IMR-90 (cell line): ENCODE measurements at regions not wholly inside any gene's neighbourhood (a gene's known extent, or its start where the extent isn't known, plus 50 kb on each side); places are given as distances from the start of the nearest gene placed in this dataset.

Experiments used
- ATAC-seq: fragments of 200-7000 bp; cut with Tn5 transposase; 2 replicates; pipeline ENCODE4 v1.9.1; 2020; ENCODE audit warnings: low read depth, mild to moderate bottlenecking, moderate library complexity
- BruUV-seq: library from RNA; stranded (reverse); fragments of 400-500 nt; replicated peaks from 2 replicates; lab custom pipeline; 2021; lab: Mats Ljungman, UMichigan
- CTCF ChIA-PET: fragments of 300-600 bp; formaldehyde crosslinking; extraction: SDS; loops from one replicate; lab custom pipeline; 2021; ENCODE audit warnings: antibody characterized with exemption; lab: Yijun Ruan, JAX
- POLR2A ChIA-PET: fragments of 300-600 bp; sonication (Branson Sonifier 250); formaldehyde crosslinking; loops from one replicate; lab custom pipeline; 2022; ENCODE audit warnings: antibody characterized with exemption; ENCODE audit not compliant: unreplicated experiment; lab: Charles Lee
- DNase-seq: peaks from one replicate; pipeline ENCODE4 v3.0.0; 2013
- H2AFZ ChIP-seq: replicated peaks from 2 replicates; pipeline ENCODE3; 2013; ENCODE audit warnings: low read length, mild to moderate bottlenecking; ENCODE audit not compliant: poor library complexity
- H2AK5ac ChIP-seq: 2 replicates; pipeline ENCODE4 v1.6.1; 2013; ENCODE audit warnings: low read depth, low read length, inconsistent platforms
- H2AK9ac ChIP-seq: replicated peaks from 2 replicates; pipeline ENCODE3; 2013; ENCODE audit warnings: mild to moderate bottlenecking, low read depth, low read length, moderate library complexity; ENCODE audit not compliant: poor library complexity
- H2BK120ac ChIP-seq: 2 replicates; pipeline ENCODE4 v1.6.1; 2013; ENCODE audit warnings: low read depth, low read length, inconsistent platforms
- H2BK15ac ChIP-seq: 3 replicates; pipeline ENCODE4 v1.6.1; 2013; ENCODE audit warnings: low read depth, low read length, inconsistent platforms
- H2BK20ac ChIP-seq: 2 replicates; pipeline ENCODE4 v1.6.1; 2013; ENCODE audit warnings: low read depth, mild to moderate bottlenecking, inconsistent platforms, low read length, moderate library complexity
- H2BK5ac ChIP-seq: 2 replicates; pipeline ENCODE4 v1.6.1; 2013; ENCODE audit warnings: mild to moderate bottlenecking, low read depth, low read length, inconsistent platforms; ENCODE audit not compliant: poor library complexity, severe bottlenecking
- H3K14ac ChIP-seq: replicated peaks from 2 replicates; pipeline ENCODE4 v1.6.1; 2013; ENCODE audit warnings: low read depth, low read length, inconsistent platforms
- H3K18ac ChIP-seq: 2 replicates; pipeline ENCODE4 v1.6.1; 2013; ENCODE audit warnings: low read depth, low read length, control low read depth
- H3K23ac ChIP-seq: 2 replicates; pipeline ENCODE4 v1.6.1; 2013; ENCODE audit warnings: low read depth, low read length, inconsistent platforms
- H3K27ac ChIP-seq: 2 replicates; pipeline ENCODE4 v1.5.1; 2013; ENCODE audit warnings: mild to moderate bottlenecking, control low read depth, low read length; ENCODE audit not compliant: insufficient read depth
- H3K27me3 ChIP-seq: 2 replicates; pipeline ENCODE4 v1.6.1; 2013; ENCODE audit warnings: low read length; ENCODE audit not compliant: control insufficient read depth, insufficient read depth
- H3K36me3 ChIP-seq: 2 replicates; pipeline ENCODE4 v1.6.1; 2013; ENCODE audit warnings: low read length, mixed read lengths; ENCODE audit not compliant: control insufficient read depth, insufficient read depth
- H3K4ac ChIP-seq: 2 replicates; pipeline ENCODE4 v1.6.1; 2013; ENCODE audit warnings: low read depth, low read length, inconsistent platforms
- H3K4me1 ChIP-seq: 2 replicates; pipeline ENCODE4 v1.6.1; 2013; ENCODE audit warnings: low read length, mixed read lengths; ENCODE audit not compliant: control insufficient read depth, insufficient read depth
- H3K4me2 ChIP-seq: 2 replicates; pipeline ENCODE4 v1.6.1; 2013; ENCODE audit warnings: low read depth, mild to moderate bottlenecking, control low read depth, low read length, moderate library complexity
- H3K4me3 ChIP-seq: 2 replicates; pipeline ENCODE4 v1.5.1; 2013; ENCODE audit warnings: low read depth, mild to moderate bottlenecking, control low read depth, low read length, moderate library complexity; ENCODE audit not compliant: insufficient read depth
- H3K56ac ChIP-seq: 2 replicates; pipeline ENCODE4 v1.6.1; 2013; ENCODE audit warnings: low read length, inconsistent platforms; ENCODE audit not compliant: insufficient read depth; ENCODE audit errors: extremely low read depth
- H3K79me1 ChIP-seq, 2 experiments: 2 replicates each; pipeline ENCODE4 v1.6.1; 2013; ENCODE audit warnings: low read length in 2 of 2, inconsistent platforms in 1 of 2, low read depth in 1 of 2
- H3K9ac ChIP-seq: 2 replicates; pipeline ENCODE4 v1.6.1; 2013; ENCODE audit warnings: low read depth, low read length, control low read depth
- H3K9me1 ChIP-seq: 2 replicates; pipeline ENCODE4 v1.6.1; 2013; ENCODE audit warnings: low read length, inconsistent platforms; ENCODE audit not compliant: insufficient read depth
- H3K9me3 ChIP-seq: 2 replicates; pipeline ENCODE4 v1.6.1; 2013; ENCODE audit warnings: low read length; ENCODE audit not compliant: control insufficient read depth, insufficient read depth
- H4K20me1 ChIP-seq: 2 replicates; pipeline ENCODE4 v1.6.1; 2013; ENCODE audit warnings: low read length, inconsistent platforms; ENCODE audit not compliant: insufficient read depth
- H4K5ac ChIP-seq: 2 replicates; pipeline ENCODE4 v1.6.1; 2013; ENCODE audit warnings: mild to moderate bottlenecking, low read depth, low read length, control low read depth
- H4K8ac ChIP-seq, 2 experiments: 2 replicates each; pipeline ENCODE4 v1.6.1; 2013; ENCODE audit warnings: low read depth in 2 of 2, low read length in 2 of 2, control low read depth in 1 of 2, inconsistent platforms in 1 of 2
- H4K91ac ChIP-seq: 2 replicates; pipeline ENCODE4 v1.6.1; 2013; ENCODE audit warnings: low read depth, low read length, inconsistent platforms; ENCODE audit not compliant: insufficient read depth
- BHLHE40 ChIP-seq: fragments of 150-350 bp; IDR thresholded peaks from 2 replicates; pipeline ENCODE4 v1.6.1; 2016; ENCODE audit warnings: mild to moderate bottlenecking, low read depth, low read length
- CEBPB ChIP-seq: IDR thresholded peaks from 2 replicates; pipeline ENCODE4 v1.6.1; 2012; ENCODE audit warnings: low read depth, low read length, improper control_type of control experiment
- CHD1 ChIP-seq: IDR thresholded peaks from 2 replicates; pipeline ENCODE4 v1.6.1; 2012; ENCODE audit warnings: low read depth, low read length, improper control_type of control experiment
- FOS ChIP-seq: fragments of 150-350 bp; IDR thresholded peaks from 2 replicates; pipeline ENCODE4 v1.6.1; 2016; ENCODE audit warnings: low read depth, low read length
- MAFK ChIP-seq: IDR thresholded peaks from 2 replicates; pipeline ENCODE4 v1.6.1; 2012; ENCODE audit warnings: low read depth, low read length, improper control_type of control experiment
- MAZ ChIP-seq: IDR thresholded peaks from 2 replicates; pipeline ENCODE4 v1.6.1; 2012; ENCODE audit warnings: low read depth, mild to moderate bottlenecking, low read length, improper control_type of control experiment, moderate library complexity, borderline replicate concordance
- MXI1 ChIP-seq: IDR thresholded peaks from 2 replicates; pipeline ENCODE4 v1.6.1; 2012; ENCODE audit warnings: low read depth, mild to moderate bottlenecking, low read length, moderate library complexity, borderline replicate concordance
- NFE2L2 ChIP-seq: fragments of 150-350 bp; IDR thresholded peaks from 2 replicates; pipeline ENCODE4 v1.6.1; 2016; ENCODE audit warnings: low read depth, mild to moderate bottlenecking, low read length
- POLR2A ChIP-seq: IDR thresholded peaks from 2 replicates; pipeline ENCODE4 v1.6.1; 2012; ENCODE audit warnings: mild to moderate bottlenecking, low read depth, low read length
- RAD21 ChIP-seq: IDR thresholded peaks from 2 replicates; pipeline ENCODE4 v1.6.1; 2012; ENCODE audit warnings: low read length, improper control_type of control experiment
- RCOR1 ChIP-seq: IDR thresholded peaks from 2 replicates; pipeline ENCODE4 v1.6.1; 2012; ENCODE audit warnings: mild to moderate bottlenecking, low read length, improper control_type of control experiment; ENCODE audit not compliant: insufficient replicate concordance
- RFX5 ChIP-seq: IDR thresholded peaks from 2 replicates; pipeline ENCODE4 v1.8.0; 2012; ENCODE audit warnings: low read depth, mild to moderate bottlenecking, low read length, moderate library complexity
- SMC3 ChIP-seq: fragments of 150-350 bp; IDR thresholded peaks from 2 replicates; pipeline ENCODE4 v1.6.1; 2016; ENCODE audit warnings: low read depth, mild to moderate bottlenecking, antibody characterized with exemption, low read length, moderate library complexity
- WGBS, 2 experiments: methylation state at CpG; one replicate each; pipeline versions ENCODE4 v1.1.5 to v1.1.7; 2013; ENCODE audit warnings: missing lambda C conversion rate in 2 of 2; ENCODE audit not compliant: insufficient read length in 1 of 2; ENCODE audit errors: extremely low coverage in 2 of 2; 5-methylcytosine and 5-hydroxymethylcytosine counted together
- dilution Hi-C: fragments of 300-500 bp; cut with HindIII; formaldehyde crosslinking; loops from one replicate; pipeline ENCODE4 v1.14.3; 2018; ENCODE audit warnings: low sequenced_read_pairs; ENCODE audit not compliant: unreplicated experiment
- in situ Hi-C: fragments of 300-500 bp; cut with MboI; formaldehyde crosslinking; loops from 3 replicates; pipeline ENCODE4 v1.14.3; 2019; ENCODE audit warnings: low sequenced_read_pairs, inconsistent platforms, mixed read lengths
- intact Hi-C: fragments of 100-400 bp; cut with micrococcal nuclease; formaldehyde crosslinking; loops from 2 replicates; pipeline ENCODE4 v1.10.0; 2022
- TF ChIP-seq, protein P1 (sequence below): fragments of 150-350 bp; IDR thresholded peaks from 2 replicates; pipeline ENCODE4 v1.6.1; 2016; ENCODE audit warnings: low read depth, mild to moderate bottlenecking, low read length, moderate library complexity, borderline replicate concordance
- TF ChIP-seq, protein P2 (sequence below): fragments of 150-350 bp; IDR thresholded peaks from 2 replicates; pipeline ENCODE4 v1.6.1; 2017; ENCODE audit warnings: mild to moderate bottlenecking, antibody characterized with exemption, low read length, low read depth
- TF ChIP-seq, protein P3 (sequence below): conservative IDR thresholded peaks from 2 replicates; pipeline ENCODE4 v1.5.1; 2012; ENCODE audit warnings: mild to moderate bottlenecking, low read depth, low read length, improper control_type of control experiment

DNA sequence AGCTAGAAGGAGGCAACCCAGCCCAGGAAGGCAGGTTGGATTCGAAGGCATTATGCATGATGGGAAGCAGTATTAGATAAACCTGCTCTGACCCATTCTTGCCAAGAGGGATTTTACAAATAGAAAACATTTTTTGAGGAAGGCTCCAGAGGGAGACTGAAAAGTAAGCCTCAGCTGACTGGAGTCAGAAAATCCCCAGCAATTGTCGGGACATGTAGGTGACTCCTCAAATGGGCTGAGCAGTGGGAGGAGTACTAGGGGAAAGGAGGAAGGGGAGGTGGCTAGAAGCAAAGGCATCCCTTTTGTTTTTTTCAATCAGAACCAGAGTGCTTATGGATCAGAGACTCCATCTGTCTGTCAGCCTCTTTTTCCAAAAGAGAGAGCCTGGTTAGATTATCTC, 138.1 kb upstream of the NTF3 start:
- H4K20me1 ChIP-seq, result no peaks in the 10 kb centered on the region
- intact Hi-C loops (no loop called here), in situ Hi-C loops (no loop called here), dilution Hi-C loops (no loop called here)
- no peak overlapping the region for H4K91ac ChIP-seq
- H3K4me2 ChIP-seq, result no peak overlapping the region
- H3K14ac ChIP-seq, result no peak overlapping the region
- 100% methylated on average over 1 of the region's 2 CpGs; no CpG with 5 or more reads in 1 of the 2 experiments for WGBS, 2 experiments
- H3K9ac ChIP-seq, result no peak overlapping the region
- no peak overlapping the region for H3K23ac ChIP-seq
- no peak overlapping the region for H3K4ac ChIP-seq
- no peak overlapping the region for H4K5ac ChIP-seq
- no peak overlapping the region for H3K4me3 ChIP-seq
- DNase-seq (no peak), ATAC-seq (no peak)
- H3K27ac ChIP-seq, result no peak overlapping the region
- H4K8ac ChIP-seq, result no peak overlapping the region
- ChIA-PET POLR2A (no interaction called here), CTCF (no interaction called here)
- peaks cover 2% of the 10 kb centered on the region; the same call in 1 of the 2 replicates for H3K27me3 ChIP-seq
- H3K79me1 ChIP-seq, result no peaks in the 10 kb centered on the region
- no peaks in the 10 kb centered on the region for H3K36me3 ChIP-seq
- BruUV-seq, result no TSS peak
- H3K18ac ChIP-seq, result no peak overlapping the region
- H2AFZ ChIP-seq, result no peak overlapping the region
- no peak overlapping the region for H3K56ac ChIP-seq
- H2AK9ac ChIP-seq, result no peak overlapping the region
- H2BK15ac ChIP-seq, result no peak overlapping the region
- no peak overlapping the region for H2BK5ac ChIP-seq
- no peak overlapping the region for H2AK5ac ChIP-seq
- no peaks in the 10 kb centered on the region for H3K9me3 ChIP-seq
- TF ChIP-seq FOS (no peak), MAFK (no peak), RFX5 (no peak), NFE2L2 (no peak), BHLHE40 (no peak), CHD1 (no peak), MXI1 (no peak), MAZ (no peak), RCOR1 (no peak), RAD21 (no peak), POLR2A (no peak), CEBPB (no peak), SMC3 (no peak)
- TF ChIP-seq, protein P1, sequence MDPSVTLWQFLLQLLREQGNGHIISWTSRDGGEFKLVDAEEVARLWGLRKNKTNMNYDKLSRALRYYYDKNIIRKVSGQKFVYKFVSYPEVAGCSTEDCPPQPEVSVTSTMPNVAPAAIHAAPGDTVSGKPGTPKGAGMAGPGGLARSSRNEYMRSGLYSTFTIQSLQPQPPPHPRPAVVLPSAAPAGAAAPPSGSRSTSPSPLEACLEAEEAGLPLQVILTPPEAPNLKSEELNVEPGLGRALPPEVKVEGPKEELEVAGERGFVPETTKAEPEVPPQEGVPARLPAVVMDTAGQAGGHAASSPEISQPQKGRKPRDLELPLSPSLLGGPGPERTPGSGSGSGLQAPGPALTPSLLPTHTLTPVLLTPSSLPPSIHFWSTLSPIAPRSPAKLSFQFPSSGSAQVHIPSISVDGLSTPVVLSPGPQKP, result no peak
- TF ChIP-seq, protein P2, sequence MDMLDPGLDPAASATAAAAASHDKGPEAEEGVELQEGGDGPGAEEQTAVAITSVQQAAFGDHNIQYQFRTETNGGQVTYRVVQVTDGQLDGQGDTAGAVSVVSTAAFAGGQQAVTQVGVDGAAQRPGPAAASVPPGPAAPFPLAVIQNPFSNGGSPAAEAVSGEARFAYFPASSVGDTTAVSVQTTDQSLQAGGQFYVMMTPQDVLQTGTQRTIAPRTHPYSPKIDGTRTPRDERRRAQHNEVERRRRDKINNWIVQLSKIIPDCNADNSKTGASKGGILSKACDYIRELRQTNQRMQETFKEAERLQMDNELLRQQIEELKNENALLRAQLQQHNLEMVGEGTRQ, result no peak
- TF ChIP-seq, protein P3, sequence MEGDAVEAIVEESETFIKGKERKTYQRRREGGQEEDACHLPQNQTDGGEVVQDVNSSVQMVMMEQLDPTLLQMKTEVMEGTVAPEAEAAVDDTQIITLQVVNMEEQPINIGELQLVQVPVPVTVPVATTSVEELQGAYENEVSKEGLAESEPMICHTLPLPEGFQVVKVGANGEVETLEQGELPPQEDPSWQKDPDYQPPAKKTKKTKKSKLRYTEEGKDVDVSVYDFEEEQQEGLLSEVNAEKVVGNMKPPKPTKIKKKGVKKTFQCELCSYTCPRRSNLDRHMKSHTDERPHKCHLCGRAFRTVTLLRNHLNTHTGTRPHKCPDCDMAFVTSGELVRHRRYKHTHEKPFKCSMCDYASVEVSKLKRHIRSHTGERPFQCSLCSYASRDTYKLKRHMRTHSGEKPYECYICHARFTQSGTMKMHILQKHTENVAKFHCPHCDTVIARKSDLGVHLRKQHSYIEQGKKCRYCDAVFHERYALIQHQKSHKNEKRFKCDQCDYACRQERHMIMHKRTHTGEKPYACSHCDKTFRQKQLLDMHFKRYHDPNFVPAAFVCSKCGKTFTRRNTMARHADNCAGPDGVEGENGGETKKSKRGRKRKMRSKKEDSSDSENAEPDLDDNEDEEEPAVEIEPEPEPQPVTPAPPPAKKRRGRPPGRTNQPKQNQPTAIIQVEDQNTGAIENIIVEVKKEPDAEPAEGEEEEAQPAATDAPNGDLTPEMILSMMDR, result no peak
- H3K9me1 ChIP-seq, result no peaks in the 10 kb centered on the region
- no peak overlapping the region for H2BK120ac ChIP-seq
- no peak overlapping the region for H2BK20ac ChIP-seq
- H3K4me1 ChIP-seq, result peaks cover 1% of the 10 kb centered on the region; the same call in 1 of the 2 replicates
